ENCODE measurements at regions not wholly inside any gene's neighbourhood (a gene's known extent, or its start where the extent isn't known, plus 50 kb on each side); places are given as distances from the start of the nearest gene placed in this dataset.

GRCh38 chr6:56806368-56806767, 148.5 kb upstream of the BEND6 start:
- peaks cover 63% of the 10 kb centered on the region for H3K79me2 ChIP-seq (ENCODE audit: control insufficient read depth, low read length)
- no peaks in the 10 kb centered on the region for H3K27me3 ChIP-seq (ENCODE audit: control insufficient read depth, low read length)
- no peak overlapping the region for H3K27ac ChIP-seq (ENCODE audit: low read depth, low read length)
- no peaks in the 10 kb centered on the region for H3K9me2 ChIP-seq (replicated peaks; ENCODE audit: control insufficient read depth, low read length)
- no peaks in the 10 kb centered on the region for H3K36me3 ChIP-seq (ENCODE audit: control insufficient read depth, low read length)
- H3K4me1 ChIP-seq (ENCODE audit: control insufficient read depth, low read length) = peaks cover 18% of the 10 kb centered on the region
- H3K4me3 ChIP-seq (ENCODE audit: low read length) = no peak overlapping the region
- H3K4me2 ChIP-seq (ENCODE audit: low read length) = no peak overlapping the region
- no peaks in the 10 kb centered on the region for H3F3A ChIP-seq (ENCODE audit: control insufficient read depth, insufficient read depth)
- TF ChIP-seq EZH2phosphoT487 (IDR thresholded peaks at IDR 0.05; ENCODE audit: borderline replicate concordance, low read length) = no peak
- TF ChIP-seq, protein P1, sequence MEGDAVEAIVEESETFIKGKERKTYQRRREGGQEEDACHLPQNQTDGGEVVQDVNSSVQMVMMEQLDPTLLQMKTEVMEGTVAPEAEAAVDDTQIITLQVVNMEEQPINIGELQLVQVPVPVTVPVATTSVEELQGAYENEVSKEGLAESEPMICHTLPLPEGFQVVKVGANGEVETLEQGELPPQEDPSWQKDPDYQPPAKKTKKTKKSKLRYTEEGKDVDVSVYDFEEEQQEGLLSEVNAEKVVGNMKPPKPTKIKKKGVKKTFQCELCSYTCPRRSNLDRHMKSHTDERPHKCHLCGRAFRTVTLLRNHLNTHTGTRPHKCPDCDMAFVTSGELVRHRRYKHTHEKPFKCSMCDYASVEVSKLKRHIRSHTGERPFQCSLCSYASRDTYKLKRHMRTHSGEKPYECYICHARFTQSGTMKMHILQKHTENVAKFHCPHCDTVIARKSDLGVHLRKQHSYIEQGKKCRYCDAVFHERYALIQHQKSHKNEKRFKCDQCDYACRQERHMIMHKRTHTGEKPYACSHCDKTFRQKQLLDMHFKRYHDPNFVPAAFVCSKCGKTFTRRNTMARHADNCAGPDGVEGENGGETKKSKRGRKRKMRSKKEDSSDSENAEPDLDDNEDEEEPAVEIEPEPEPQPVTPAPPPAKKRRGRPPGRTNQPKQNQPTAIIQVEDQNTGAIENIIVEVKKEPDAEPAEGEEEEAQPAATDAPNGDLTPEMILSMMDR (IDR thresholded peaks at IDR 0.05; ENCODE audit: low read depth, low read length, poor library complexity, severe bottlenecking) = no peak
- H4K20me1 ChIP-seq (ENCODE audit: control insufficient read depth, insufficient read depth, low read depth, low read length) = no peaks in the 10 kb centered on the region
- H3K9me3 ChIP-seq (ENCODE audit: control insufficient read depth, insufficient read depth, low read length) = no peaks in the 10 kb centered on the region

DNA sequence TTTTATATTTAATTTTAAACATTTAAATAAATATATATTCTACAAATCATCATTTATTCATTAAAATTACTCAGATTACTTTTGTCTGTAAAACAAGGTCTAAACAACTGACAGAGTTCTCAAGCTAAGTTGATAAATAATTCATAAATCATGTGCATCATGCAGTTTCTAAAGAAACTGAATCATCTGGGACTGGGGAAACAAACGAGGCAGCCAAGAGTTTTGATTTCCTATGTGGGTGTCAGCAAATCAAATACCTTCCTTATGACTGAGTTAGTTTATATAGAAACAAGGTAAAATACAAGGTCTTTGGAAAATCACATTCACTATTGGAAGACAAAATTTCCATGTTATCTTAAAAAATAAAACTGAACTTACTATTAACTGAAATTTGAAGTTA, 149.9 kb upstream of the BEND6 start:
- Histone ChIP-seq H3K4me1 (ENCODE audit: control insufficient read depth, low read length) (peaks cover 16% of the 10 kb centered on the region), H3K27ac (ENCODE audit: low read depth, low read length) (no peak overlapping the region), H4K20me1 (ENCODE audit: control insufficient read depth, insufficient read depth, low read depth, low read length) (no peaks in the 10 kb centered on the region), H3K36me3 (ENCODE audit: control insufficient read depth, low read length) (no peaks in the 10 kb centered on the region), H3K9me2 (replicated peaks; ENCODE audit: control insufficient read depth, low read length) (no peaks in the 10 kb centered on the region), H3F3A (ENCODE audit: control insufficient read depth, insufficient read depth) (no peaks in the 10 kb centered on the region), H3K79me2 (ENCODE audit: control insufficient read depth, low read length) (peaks cover 52% of the 10 kb centered on the region), H3K27me3 (ENCODE audit: control insufficient read depth, low read length) (no peaks in the 10 kb centered on the region), H3K9me3 (ENCODE audit: control insufficient read depth, insufficient read depth, low read length) (no peaks in the 10 kb centered on the region), H3K4me3 (ENCODE audit: low read length) (no peak overlapping the region), H3K4me2 (ENCODE audit: low read length) (no peak overlapping the region)
- no peak for TF ChIP-seq EZH2phosphoT487 (IDR thresholded peaks at IDR 0.05; ENCODE audit: borderline replicate concordance, low read length)

GRCh38 chr6:56803594-56803993, 151.3 kb upstream of the BEND6 start:
- peaks cover 43% of the 10 kb centered on the region for H3K79me2 ChIP-seq (ENCODE audit: control insufficient read depth, low read length)
- no peaks in the 10 kb centered on the region for H3K9me3 ChIP-seq (ENCODE audit: control insufficient read depth, insufficient read depth, low read length)
- H3K4me2 ChIP-seq (ENCODE audit: low read length) = no peak overlapping the region
- no peaks in the 10 kb centered on the region for H3K36me3 ChIP-seq (ENCODE audit: control insufficient read depth, low read length)
- no peaks in the 10 kb centered on the region for H3F3A ChIP-seq (ENCODE audit: control insufficient read depth, insufficient read depth)
- no peaks in the 10 kb centered on the region for H3K27me3 ChIP-seq (ENCODE audit: control insufficient read depth, low read length)
- H3K9me2 ChIP-seq (replicated peaks; ENCODE audit: control insufficient read depth, low read length) = no peaks in the 10 kb centered on the region
- H4K20me1 ChIP-seq (ENCODE audit: control insufficient read depth, insufficient read depth, low read depth, low read length) = no peaks in the 10 kb centered on the region
- TF ChIP-seq EZH2phosphoT487 (IDR thresholded peaks at IDR 0.05; ENCODE audit: borderline replicate concordance, low read length) = no peak
- TF ChIP-seq, protein P1 (IDR thresholded peaks at IDR 0.05; ENCODE audit: low read depth, low read length, poor library complexity, severe bottlenecking) = no peak
- H3K27ac ChIP-seq (ENCODE audit: low read depth, low read length) = no peak overlapping the region
- H3K4me1 ChIP-seq (ENCODE audit: control insufficient read depth, low read length) = peaks cover 8% of the 10 kb centered on the region
- H3K4me3 ChIP-seq (ENCODE audit: low read length) = no peak overlapping the region

DNA sequence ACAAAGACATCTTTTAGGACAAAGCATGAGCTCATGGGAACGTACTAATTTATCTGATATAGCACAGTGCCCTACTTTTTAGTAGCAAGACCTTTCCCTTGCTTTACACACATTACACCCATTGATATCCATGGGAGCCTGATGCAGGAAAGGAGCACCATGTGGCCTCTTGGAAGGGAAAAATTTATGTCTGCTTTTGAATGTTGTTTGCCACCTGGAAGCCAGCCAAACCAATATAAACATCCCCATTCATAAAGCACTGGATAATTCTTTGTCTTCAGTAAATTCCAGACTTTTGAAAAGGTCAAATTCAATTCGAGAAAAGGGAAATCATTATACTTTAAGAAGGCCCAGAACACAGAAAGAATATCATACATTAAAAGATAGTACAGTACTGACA, 152.3 kb upstream of the BEND6 start:
- peaks cover 6% of the 10 kb centered on the region for H3K4me1 ChIP-seq (ENCODE audit: control insufficient read depth, low read length)
- H4K20me1 ChIP-seq (ENCODE audit: control insufficient read depth, insufficient read depth, low read depth, low read length) = no peaks in the 10 kb centered on the region
- no peaks in the 10 kb centered on the region for H3K36me3 ChIP-seq (ENCODE audit: control insufficient read depth, low read length)
- peaks cover 37% of the 10 kb centered on the region for H3K79me2 ChIP-seq (ENCODE audit: control insufficient read depth, low read length)
- no peaks in the 10 kb centered on the region for H3K27me3 ChIP-seq (ENCODE audit: control insufficient read depth, low read length)
- H3K27ac ChIP-seq (ENCODE audit: low read depth, low read length) = no peak overlapping the region
- H3K4me2 ChIP-seq (ENCODE audit: low read length) = no peak overlapping the region
- no peaks in the 10 kb centered on the region for H3K9me2 ChIP-seq (replicated peaks; ENCODE audit: control insufficient read depth, low read length)
- no peaks in the 10 kb centered on the region for H3F3A ChIP-seq (ENCODE audit: control insufficient read depth, insufficient read depth)
- H3K9me3 ChIP-seq (ENCODE audit: control insufficient read depth, insufficient read depth, low read length) = no peaks in the 10 kb centered on the region
- no peak overlapping the region for H3K4me3 ChIP-seq (ENCODE audit: low read length)
- TF ChIP-seq EZH2phosphoT487 (IDR thresholded peaks at IDR 0.05; ENCODE audit: borderline replicate concordance, low read length) = no peak
- TF ChIP-seq, protein P1 (IDR thresholded peaks at IDR 0.05; ENCODE audit: low read depth, low read length, poor library complexity, severe bottlenecking) = no peak

All from DOHH2 (cell line).